Activated CD4-positive, CD25-positive, alpha-beta regulatory T cell treated with anti-CD3 and anti-CD28 coated beads, Interleukin-2, amount 50 U/mL, for 72 hours (primary cell): ENCODE measurements at regions not wholly inside any gene's neighbourhood (a gene's known extent, or its start where the extent isn't known, plus 50 kb on each side); places are given as distances from the start of the nearest gene placed in this dataset.
"Not testable (repeated sequence)": the region's sequence is repeated elsewhere in the genome, so short reads cannot be mapped to it uniquely, and the experiment has no call there.

Experiments used
- DNase-seq: peaks from one replicate; pipeline ENCODE4 v3.0.0; 2021

DNA sequence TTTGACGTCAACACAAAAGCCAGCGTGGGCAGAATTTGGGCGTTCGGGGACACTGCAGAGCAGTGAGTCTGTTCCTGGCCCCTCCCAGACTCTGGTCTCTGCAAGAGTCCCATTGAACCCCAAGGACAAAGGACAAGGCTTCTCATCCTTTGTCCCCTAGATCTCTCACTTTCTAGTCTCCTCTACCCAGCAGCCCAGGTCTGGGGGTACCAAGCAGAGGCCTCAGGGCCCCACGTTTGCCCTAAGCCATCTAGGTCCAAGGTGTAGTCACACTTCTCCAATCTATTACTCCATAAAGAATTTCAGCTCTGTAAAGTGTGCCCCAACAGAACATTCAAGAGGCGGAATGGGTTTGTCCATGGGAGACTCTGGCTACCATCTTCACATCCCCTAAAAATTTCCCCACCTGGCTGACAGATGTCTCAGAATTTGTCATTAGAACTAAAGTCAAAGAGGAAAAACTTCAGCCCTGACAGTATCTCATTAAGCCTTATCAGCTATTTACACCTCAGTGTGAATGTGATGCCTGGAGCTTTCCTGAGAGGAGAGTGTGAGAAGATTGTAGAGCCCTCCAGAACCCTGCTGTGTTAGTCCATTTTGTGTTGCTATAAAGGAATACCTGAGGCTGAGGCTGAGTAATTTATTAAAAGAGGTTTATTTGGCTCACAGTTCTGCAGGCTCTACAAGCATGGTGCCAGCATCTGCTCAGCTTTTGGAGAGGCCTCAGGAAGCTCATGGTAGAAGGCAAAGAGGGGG, 81.4 kb upstream of the HABP2 start:
- DNase-seq = no peak

DNA sequence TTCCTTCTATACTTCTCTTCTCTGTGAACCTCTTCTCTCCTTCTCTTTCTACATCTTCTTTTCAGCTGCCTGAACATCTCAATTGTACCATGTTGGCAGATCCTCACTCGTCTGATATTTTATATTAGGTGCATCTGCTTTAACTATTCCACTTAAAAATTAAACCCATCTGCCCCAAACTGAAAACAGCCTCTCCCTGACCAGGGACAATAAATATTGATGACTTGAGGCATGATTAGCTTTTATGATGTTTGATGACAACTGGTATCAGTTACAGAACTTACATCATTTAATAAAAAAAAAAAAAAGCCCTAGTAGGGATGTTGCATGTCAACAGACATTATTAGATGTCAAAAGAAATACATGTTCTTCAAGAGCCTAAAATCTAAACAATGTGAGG, 79.8 kb upstream of the HABP2 start:
- DNase-seq = no peak

DNA sequence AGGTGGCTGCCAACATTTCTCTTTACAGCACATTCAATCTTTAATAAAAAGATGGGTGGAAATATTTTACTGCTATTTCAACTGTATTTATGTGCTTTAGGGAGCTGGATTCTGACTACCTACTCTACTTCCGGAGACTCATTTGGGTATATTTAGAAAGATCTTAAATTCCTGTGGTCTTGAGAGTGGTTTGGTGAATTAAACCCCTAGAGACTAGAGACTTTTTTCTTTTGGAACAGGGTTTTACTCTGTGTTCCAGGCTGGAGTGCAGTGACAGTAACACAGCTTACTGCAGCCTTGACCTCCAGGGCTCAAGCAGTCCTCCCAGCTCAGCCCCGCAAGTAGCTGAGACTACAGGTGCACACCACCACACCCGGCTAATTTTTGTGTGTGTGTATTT, 79.0 kb upstream of the HABP2 start:
- no peak for DNase-seq

DNA sequence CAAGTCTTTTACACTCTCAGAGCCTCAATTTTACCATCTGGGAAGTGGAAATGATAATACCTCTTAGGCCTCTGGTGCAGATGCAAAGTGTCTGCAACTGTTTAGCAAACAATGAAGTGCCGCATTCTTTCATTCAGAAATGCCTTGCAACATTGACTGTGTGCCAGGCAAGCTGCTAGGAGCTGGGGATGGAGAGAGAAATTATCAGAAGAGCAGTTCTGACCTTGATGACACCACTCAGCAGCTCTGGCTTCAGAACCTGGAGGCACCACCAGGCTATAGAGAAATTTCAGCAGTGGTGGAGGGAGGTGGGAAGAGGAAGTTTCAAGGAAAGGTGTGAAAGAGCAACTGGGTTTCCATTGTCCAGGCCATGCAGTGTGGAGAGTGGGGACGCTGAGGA, 78.1 kb upstream of the HABP2 start:
- DNase-seq = no peak

DNA sequence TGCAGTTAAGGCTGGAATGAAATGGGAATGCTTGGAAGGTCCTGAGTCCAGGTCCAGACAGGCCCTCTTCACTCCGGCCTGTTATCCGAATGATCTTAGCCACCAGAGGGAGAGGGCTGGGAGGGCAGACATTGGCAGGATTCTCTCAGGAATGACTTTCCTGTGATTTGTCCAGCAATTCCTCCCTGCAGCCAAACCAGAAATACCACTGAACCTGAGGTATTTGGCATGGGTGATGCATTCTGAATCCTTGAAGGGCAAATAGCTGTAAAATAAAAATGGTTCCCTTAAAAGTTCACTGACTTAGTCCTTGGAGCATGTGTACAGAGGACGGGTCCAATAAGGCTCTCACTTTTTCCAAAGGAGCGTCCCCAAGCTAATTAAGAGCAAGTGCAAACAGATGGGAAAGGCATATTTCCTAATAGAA, 77.5 kb upstream of the HABP2 start:
- DNase-seq = no peak

DNA sequence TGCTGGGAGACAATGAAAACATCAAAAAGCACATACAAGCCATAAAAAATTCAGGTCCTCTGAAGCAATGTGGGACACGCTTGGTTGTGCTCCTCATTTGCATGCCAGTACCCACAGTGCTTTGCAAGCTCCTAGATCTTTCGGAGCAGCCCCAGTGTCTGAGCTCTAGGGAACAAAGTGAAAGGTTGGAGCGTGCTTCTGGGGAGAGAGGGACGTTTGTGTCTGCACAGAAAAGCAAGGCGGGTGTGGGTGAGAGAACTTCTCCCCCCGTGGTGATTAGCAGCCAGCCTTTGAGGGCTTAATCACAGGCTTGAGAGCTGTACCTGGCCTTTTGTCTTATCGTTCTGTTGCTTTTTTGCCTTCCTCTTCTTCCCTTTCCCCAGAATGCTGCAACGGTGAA, 76.7 kb upstream of the HABP2 start:
- no peak for DNase-seq

DNA sequence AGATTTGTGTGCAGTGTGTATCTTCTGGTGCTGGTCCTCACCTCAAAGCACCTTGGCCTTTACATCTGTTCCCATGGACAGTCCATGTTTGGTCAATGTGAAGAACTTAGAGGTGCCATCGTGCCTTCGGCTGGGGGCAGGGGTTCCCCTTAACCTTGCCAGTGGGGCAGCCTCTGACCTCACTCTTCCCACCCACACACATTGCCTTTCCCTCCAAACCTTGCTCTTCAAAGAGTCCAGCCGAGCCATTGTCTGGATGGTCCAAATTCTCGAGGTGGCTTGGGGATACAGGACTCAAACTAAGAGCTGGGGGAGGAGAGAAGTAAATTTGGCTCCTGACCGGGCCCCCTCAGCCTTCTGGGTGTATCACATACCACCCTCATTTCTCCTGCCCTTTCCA, 76.2 kb upstream of the HABP2 start:
- no peak for DNase-seq

DNA sequence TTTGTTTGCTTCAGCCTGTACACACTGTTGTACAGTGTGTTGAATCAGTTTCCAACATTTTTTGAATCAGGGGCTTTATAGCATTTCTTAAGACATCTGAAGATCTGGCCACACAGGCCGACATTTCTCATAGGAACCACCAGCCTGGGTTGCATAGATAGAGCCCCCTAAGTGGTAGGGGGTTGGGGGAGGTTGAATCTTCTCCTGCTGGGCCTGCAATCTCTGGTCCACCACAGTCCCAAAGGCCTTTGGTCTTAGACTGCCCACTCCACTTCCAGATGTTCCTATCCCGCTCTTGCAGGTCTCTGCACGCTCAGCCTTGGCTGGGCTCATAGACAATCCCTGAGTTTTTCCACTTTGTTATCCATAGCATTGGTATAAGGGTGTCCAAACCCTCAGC, 75.4 kb upstream of the HABP2 start:
- DNase-seq = no peak

DNA sequence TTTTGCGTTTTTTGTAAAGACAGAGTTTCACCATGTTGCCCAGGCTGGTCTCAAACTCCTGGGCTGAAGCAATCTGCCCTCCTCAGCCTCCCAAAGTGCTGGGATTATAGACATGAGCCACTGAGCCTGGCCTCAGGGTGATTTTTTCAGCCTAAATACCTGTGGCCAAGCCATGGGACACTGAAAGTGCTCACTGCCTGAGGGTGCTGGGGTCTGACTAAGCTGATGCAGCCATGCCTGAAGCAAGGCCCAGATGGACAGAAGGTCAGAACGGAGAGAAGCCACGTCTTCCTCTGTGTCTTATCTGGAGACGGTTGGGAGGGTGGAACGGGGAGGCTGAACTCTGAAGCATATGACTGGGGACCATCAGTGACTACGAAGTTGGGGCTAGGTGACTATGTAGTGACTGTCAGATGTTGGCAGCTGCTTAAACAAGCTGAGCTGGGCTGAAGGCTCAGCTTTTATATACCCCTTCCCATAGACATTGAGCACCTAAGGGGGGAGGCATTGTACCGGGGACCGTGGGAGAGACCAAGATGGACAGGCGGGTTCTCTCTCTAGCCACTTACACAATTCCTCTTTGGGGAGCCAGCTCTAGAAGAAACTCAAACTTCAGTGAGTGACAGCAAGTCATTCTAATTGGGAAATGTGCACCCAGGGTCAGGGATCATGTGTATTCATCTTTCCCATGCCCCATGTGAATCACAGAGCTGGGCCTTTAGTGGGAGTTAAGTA, 73.3 kb upstream of the HABP2 start:
- DNase-seq = no peak

DNA sequence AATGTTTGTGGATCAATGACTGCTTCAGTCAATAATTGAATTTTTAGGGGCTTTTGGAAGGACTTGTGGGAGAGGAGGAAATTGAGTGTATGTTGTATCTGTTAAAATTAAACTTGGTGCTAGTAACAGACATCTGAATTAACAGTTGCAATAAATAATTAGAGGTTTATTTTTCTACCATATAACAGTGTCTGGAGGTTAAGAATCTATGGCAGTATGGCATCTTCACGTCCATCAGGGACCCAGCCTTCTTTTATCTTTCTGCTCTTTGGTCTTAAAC, 72.8 kb upstream of the HABP2 start:
- DNase-seq = no peak

DNA sequence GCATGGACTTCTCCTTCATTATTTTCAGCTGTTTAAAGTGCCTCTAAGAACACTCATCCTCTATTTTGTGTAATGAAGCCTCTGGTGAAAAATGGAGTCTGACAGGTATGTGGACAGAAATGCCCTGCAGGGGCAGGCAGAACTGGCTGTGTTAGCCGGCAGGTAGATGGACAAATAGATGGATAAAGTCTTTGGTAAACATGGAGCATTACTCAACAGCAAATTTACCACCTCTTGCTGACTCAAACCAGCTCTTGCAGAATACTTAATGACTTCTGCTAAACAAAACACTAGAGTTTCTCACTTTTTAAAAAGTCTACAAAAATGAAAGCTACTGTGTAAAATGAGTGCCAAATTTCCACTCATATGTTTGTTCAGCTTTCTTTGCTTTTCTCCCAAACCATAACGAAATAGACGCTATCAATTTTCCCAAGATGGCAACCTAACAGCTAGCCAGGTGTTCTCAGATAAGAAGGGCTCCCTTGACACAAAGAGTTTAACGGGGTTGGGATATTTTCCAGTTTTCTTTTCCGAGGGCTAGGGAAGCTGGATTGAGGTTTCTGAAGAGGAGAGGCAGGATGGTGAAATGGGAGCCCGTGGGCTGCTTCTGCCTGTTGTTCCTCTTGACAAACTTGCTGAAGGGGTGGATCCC, 71.9 kb upstream of the HABP2 start:
- DNase-seq = no peak

DNA sequence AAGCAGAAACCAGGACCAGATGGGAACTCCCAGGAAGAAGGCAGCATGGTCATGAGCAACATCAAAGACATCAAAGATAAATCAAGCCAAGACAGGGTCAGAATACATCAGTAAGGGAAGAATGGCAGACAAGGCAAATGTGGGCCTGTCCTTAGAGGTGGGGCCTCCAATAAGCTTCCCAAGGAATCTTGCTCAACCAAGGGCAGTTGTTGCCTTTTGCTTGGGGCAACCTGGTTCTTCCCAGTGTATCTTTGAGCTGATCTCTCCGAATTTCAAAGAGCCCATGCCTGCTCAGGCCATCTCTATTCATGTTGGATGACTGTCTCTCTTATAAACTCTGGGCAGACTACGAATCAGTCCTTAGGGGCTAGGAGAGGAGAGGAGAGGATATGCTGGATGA, 68.4 kb upstream of the HABP2 start:
- no peak for DNase-seq

DNA sequence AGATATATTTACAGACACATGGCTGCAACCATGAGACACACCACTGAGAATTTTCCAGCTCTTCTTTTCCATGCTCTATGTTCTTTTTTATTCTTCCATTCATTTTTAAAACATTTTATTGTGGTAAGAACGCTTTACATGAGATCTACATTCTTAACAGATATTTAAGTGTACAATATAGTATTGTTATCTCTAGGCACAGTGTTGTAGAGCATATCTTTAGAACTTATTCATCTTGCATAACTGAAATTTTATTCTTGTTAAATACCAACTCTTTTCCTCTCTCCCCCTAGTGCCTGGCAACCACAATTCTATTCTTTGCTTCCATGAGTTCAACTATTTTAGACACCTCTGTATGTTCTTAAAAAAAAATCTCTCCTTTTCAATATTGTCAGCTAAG, 67.1 kb upstream of the HABP2 start:
- DNase-seq = no peak

DNA sequence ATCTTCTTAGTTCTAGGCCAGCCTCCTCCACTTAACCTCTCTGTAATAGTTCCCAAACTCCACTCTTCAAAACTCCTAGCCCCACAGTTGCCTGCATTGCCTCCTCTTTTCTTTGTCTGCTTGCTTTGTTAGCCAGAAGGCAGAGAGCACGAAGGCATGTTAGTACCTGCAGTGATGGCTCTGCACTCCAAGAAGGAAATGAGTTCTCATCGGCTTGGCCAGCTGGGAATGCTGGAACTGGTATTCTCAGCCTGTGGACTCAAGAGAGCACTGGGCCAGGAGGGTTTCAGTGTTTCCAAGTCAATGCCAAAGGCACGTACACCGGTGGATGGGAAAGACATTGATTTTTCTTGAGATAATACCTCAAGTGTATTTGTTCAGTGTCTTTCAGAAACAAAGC, 66.3 kb upstream of the HABP2 start:
- DNase-seq = no peak

DNA sequence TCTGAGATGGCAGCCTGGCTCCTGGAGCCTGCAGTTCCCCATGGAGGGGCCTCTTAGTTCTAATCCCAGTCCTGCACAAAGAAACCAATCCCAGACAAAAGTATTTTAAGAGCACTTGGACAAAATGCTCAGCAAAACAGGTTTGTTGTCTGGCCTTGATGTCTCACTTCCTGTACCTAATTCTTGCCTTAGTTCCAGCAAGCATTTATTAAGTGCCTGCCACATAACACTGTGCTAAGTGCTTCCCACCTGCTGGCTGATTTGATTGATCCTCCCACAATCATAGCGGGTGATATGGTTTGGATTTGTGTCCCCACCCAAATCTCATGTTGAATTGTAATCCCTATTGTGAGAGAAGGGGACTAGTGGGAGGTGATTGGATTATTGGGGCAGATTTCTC, 65.7 kb upstream of the HABP2 start:
- DNase-seq = no peak

DNA sequence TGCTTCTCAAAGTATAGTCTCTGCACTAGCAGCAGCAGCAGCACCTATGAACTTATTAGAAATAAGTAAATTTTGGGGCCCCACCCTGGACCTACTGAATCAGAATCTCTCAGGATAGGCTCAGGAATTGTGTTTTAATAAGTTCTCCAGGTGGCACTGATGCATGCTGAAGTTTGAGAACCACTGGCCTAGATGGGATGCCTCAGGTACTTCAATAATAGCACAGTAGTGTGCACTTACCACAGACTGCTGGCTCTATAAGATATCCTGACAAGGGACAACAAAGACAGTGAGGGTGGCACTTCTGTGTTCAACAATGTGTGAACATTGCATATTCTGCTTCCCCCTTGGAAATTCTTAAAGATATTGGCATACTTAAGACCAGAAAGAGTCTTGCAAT, 64.7 kb upstream of the HABP2 start:
- no peak for DNase-seq

DNA sequence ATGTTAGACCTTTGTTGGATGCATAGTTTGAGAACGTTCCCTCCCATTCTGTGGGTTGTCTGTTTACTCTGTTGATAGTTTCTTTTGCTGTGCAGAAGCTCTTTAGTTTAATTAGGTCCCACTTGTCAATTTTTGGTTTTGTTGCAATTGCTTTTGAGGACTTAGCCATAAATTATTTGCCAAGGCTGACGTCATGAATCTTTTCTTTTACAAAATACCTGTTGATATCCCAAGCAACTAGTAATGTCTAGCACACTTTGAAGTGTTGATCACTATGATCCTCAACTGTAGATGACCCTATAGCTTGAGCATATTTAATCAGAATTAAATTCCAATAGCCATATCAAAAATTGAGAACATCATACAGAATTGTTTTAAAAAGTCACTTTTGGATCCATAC, 63.3 kb upstream of the HABP2 start:
- not testable (repeated sequence) for DNase-seq

DNA sequence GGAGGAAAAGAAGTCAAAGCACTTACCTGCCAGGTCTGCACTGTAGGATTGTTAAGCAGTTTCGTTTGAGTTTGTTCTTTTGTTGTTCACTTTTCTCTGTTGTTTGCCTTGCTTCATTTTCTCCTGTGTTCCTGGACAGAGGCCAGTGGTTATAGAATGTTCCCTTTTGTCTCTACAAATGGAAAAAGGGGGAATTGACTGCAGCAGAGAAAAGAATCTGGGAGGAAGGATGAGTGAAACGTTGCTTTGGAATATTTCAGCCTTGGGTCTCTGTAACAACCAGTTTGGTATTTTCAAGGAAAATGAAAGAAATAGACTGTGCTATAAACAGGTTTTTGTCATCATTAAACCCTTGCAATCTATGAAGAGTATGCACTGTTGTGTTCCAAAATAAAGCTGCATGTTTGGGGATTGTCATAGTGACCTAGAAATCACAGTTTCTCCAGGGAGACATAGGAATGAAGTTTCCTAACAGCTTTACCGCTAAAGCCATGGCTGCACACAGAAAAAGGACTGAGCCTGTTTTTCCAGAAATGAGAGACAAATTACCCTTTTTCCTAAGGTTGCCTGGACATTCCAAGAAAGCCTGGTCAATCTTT, 60.8 kb upstream of the HABP2 start:
- DNase-seq = no peak

DNA sequence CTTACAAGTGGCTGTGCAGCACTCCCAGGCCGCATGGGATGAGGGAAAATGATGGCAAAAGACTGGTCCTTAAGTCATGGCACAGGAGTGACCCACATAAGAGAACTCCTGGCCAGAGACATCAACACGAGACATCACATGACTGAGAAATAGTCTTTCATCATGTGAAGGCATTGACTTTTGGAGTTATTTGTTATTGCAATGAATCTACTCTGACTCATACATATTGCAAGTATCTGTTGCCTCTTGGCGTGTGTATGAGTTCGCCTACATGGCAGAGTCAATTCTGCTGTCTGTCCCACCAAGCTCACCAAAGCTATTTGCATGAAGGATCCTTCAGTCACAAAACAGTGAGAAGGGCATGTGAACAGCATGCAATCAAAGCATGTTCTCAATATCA, 59.7 kb upstream of the HABP2 start:
- no peak for DNase-seq

DNA sequence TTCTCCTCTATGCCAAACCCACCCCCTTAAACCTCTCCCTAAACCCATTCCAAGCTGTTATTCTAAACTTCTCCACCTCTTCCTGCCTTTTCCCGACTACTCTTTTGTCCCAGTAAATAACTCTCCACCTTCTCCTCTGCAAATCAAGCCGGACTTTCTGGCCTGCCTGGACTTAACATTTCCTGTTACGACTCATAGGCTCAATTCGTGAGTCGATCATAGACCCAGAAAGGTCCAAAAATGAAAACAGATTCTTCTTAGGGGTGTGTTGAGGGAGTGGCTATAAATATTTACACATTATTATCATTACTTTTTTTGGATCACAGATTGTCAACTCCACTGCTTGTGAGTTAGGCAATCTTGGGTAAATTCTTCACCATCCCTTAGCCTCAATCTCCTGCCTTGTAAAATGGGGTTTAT, 59.0 kb upstream of the HABP2 start:
- no peak for DNase-seq

DNA sequence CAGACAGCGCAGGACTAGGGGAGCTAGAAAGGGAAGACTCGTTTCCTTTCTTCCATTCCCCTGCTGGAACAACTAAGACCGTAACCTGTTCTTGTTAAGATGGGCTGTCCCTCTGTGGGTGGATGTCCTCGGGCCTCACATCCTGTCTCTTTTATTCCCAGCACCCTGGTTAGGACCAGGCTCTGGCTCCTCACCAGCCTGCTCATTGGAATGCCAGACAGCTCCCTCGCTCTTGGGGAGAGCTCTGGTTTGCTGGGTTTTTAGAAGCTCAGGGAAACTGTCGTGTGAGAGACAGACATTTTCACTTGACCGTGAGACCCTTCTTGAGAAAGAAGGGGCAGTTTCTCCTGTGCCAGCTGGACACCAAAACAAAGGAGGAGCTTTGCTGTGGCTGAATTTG, 58.1 kb upstream of the HABP2 start:
- DNase-seq = no peak

DNA sequence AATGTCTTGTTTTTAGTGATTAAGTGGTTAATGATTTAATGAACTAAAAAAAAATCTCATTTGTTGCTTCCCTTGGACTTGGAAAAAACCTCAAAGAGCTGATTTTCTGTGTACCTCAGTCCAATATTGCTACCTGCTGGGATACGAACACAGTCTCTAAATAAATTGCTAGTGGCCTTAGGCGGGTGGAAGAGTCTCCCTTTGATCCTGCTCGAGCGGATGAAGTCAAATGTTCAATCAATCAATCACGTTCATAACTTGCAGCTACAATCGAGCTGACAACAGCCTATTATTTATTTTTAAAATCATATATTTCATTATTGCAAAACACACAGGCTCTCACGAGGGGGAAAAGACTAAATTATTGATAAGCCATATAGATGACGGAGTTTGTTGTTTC, 57.3 kb upstream of the HABP2 start:
- DNase-seq = no peak

DNA sequence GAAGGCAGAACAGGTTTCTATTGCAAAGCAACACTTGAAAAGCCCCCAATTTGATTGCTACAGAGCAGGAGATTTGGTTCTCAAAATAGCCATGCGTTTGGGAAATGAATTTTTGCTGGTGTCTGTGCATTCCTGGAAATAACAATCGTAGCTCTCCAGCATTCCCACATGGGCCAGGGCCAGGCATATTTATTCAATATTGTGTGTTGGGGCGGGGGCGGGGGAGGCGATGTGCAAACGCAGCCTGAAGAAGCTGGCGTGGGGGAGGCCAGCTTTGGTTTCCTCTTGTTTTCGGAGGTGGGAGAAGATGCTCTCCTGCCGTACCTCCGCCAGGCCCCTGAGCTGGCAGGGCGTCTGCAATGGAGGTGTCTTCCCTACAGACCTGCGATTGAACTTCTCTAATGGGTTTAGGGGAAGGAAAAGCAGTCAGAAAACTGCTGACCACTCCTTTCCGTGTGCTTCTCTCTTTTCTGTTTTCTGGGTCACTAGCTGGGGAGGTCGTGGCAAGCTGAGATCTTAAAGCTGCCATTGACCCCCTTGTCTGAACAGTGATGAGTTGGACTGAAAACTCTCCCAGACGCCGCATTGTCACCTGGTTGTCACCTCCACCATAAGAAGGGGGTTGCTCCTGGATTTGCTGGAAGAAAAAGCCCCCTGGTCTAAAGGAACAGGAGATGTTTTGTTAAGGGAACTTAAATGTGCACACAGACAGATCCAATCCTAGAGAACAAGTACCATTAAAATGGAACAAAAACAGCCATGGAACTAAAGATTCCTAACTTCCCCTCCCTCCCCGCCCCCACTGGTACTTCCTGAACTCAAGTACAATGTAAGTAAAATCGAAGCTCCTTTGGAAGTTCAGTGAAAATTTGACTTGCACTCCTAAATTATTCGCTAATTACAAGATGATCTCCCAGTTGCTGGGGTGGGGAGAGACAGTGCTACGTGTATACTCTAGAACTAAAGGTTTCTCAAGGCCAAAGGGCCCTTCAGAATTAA, 56.4 kb upstream of the HABP2 start:
- DNase-seq = no peak
